ENCODE measurements at regions not wholly inside any gene's neighbourhood (a gene's known extent, or its start where the extent isn't known, plus 50 kb on each side); places are given as distances from the start of the nearest gene placed in this dataset.

- TF ChIP-seq CTCF (IDR thresholded peaks at IDR 0.05; ENCODE audit: insufficient read depth, low read length) (no peak), POLR2AphosphoS5 (IDR thresholded peaks at IDR 0.05; ENCODE audit: low read depth) (no peak), REST (IDR thresholded peaks at IDR 0.05; ENCODE audit: insufficient replicate concordance, low read depth) (no peak)
These were observed 164.6 kb upstream of the MCTP2 start for GRCh38 chr15:94066811-94067210.

All from HL-60 (cell line).